Panc1 (cell line): ENCODE measurements at regions not wholly inside any gene's neighbourhood (a gene's known extent, or its start where the extent isn't known, plus 50 kb on each side); places are given as distances from the start of the nearest gene placed in this dataset.
"Not testable (repeated sequence)": the region's sequence is repeated elsewhere in the genome, so short reads cannot be mapped to it uniquely, and the experiment has no call there.

Experiments used
- ATAC-seq: fragments of 200-7000 bp; cut with Tn5 transposase; 2 replicates; pipeline ENCODE4 v1.9.1; 2020; ENCODE audit warnings: mild to moderate bottlenecking, moderate library complexity
- BruUV-seq: library from RNA; stranded (reverse); fragments of 400-500 nt; replicated peaks from 2 replicates; lab custom pipeline; 2021; lab: Mats Ljungman, UMichigan
- CTCF ChIA-PET: fragments of 300-600 bp; sonication (Branson Sonifier 250); formaldehyde crosslinking; loops from one replicate; lab custom pipeline; 2022; ENCODE audit warnings: antibody characterized with exemption; lab: Charles Lee
- POLR2A ChIA-PET: fragments of 300-600 bp; sonication (Branson Sonifier 250); formaldehyde crosslinking; loops from one replicate; lab custom pipeline; 2022; ENCODE audit warnings: antibody characterized with exemption; lab: Charles Lee
- DNase-seq: peaks from one replicate; pipeline ENCODE4 v3.0.0-alpha.2; 2010; ENCODE audit warnings: low read depth, low spot score
- H3K27ac ChIP-seq: 2 replicates; pipeline ENCODE4 v1.5.1; 2011; ENCODE audit warnings: mild to moderate bottlenecking, low read length, inconsistent platforms
- H3K27me3 ChIP-seq: fragments of 200-500 bp; sonication (Bioruptor generic); 2 replicates; pipeline ENCODE4 v1.6.0; 2014; ENCODE audit warnings: low read length, inconsistent platforms; ENCODE audit not compliant: control insufficient read depth, insufficient read depth
- H3K36me3 ChIP-seq: fragments of 200-500 bp; sonication (Bioruptor generic); 2 replicates; pipeline ENCODE4 v1.5.1; 2014; ENCODE audit warnings: inconsistent platforms, mild to moderate bottlenecking, low read length, moderate library complexity; ENCODE audit not compliant: control insufficient read depth, insufficient read depth
- H3K4me1 ChIP-seq: 2 replicates; pipeline ENCODE4 v1.5.1; 2011; ENCODE audit warnings: inconsistent platforms, mild to moderate bottlenecking, low read length, moderate library complexity; ENCODE audit not compliant: control insufficient read depth, insufficient read depth
- H3K4me3 ChIP-seq, 2 experiments: 2 replicates each; pipeline ENCODE4 v1.5.1; 2011 to 2012; ENCODE audit warnings: low read depth in 2 of 2, low read length in 2 of 2, mild to moderate bottlenecking in 2 of 2, inconsistent platforms in 1 of 2, moderate library complexity in 1 of 2
- H3K9me3 ChIP-seq: fragments of 200-500 bp; sonication (Bioruptor generic); 2 replicates; pipeline ENCODE4 v1.5.1; 2014; ENCODE audit warnings: low read depth, mild to moderate bottlenecking, inconsistent platforms, low read length, moderate library complexity; ENCODE audit not compliant: control insufficient read depth, insufficient read depth
- CTCF ChIP-seq: fragments of 450-650 bp; IDR thresholded peaks from 2 replicates; pipeline ENCODE4 v1.5.1; 2017; ENCODE audit warnings: mild to moderate bottlenecking
- POLR2AphosphoS5 ChIP-seq: IDR thresholded peaks from 2 replicates; pipeline ENCODE4 v1.6.1; 2012; ENCODE audit warnings: mild to moderate bottlenecking, low read depth, low read length, moderate library complexity
- SIN3A ChIP-seq: IDR thresholded peaks from 2 replicates; pipeline ENCODE4 v1.6.1; 2012; ENCODE audit warnings: low read depth, mild to moderate bottlenecking, low read length, moderate library complexity, borderline replicate concordance; ENCODE audit not compliant: insufficient read depth
- TCF7L2 ChIP-seq: IDR thresholded peaks from 2 replicates; pipeline ENCODE4 v1.6.1; 2011; ENCODE audit warnings: mild to moderate bottlenecking, low read depth, low read length, inconsistent platforms
- in situ Hi-C: cut with HindIII; loops from 2 replicates; pipeline ENCODE4 v1.10.0; 2016; ENCODE audit warnings: low sequenced_read_pairs, low pct_unique_long_range_greater_than_20kb
- intact Hi-C: fragments of 100-400 bp; cut with micrococcal nuclease; formaldehyde crosslinking; loops from one replicate; pipeline ENCODE4 v1.10.0; 2022; ENCODE audit not compliant: unreplicated experiment
- TF ChIP-seq, protein P1 (sequence below), 2 experiments: IDR thresholded peaks; 2 replicates each; pipeline ENCODE4 v1.6.1; 2011 to 2012; ENCODE audit warnings: low read depth in 2 of 2, control low read depth in 1 of 2, low read length in 1 of 2, mild to moderate bottlenecking in 1 of 2, moderate library complexity in 1 of 2; ENCODE audit not compliant: insufficient read depth in 1 of 2

DNA sequence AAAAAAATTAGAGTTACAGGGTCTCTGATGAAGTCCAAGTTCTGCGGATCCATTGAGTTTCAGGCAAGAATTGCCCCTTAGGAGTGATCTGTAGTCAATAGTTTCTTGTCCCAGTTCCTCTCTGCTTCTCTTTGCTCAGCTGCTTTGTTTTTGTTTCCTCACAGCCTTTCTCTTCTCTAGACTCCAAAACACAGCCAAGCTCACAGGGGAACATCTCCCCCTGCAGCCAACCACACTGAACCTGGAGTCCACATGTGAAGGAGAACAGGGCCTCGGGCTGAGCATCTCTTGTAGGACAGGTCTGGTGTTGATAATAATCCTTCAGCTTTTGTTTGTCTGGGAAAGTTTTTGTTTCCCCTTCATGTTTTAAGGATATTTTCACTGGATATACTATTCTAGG is 202.6 kb upstream of the ATP10A start:
- CTCF ChIA-PET: no interaction called here
- in situ Hi-C loops (no loop called here), intact Hi-C loops (no loop called here)
- no peak for DNase-seq
- H3K4me1 ChIP-seq: no peaks in the 10 kb centered on the region
- POLR2A ChIA-PET: no interaction called here
- no peak overlapping the region for H3K4me3 ChIP-seq
- no TSS peak for BruUV-seq
- ATAC-seq: no peak
- H3K9me3 ChIP-seq: no peaks in the 10 kb centered on the region
- no peaks in the 10 kb centered on the region; the same call in 1 of the 2 replicates for H3K27me3 ChIP-seq
- no peak overlapping the region for H3K27ac ChIP-seq
- H3K36me3 ChIP-seq: no peaks in the 10 kb centered on the region
- TF ChIP-seq SIN3A: no peak
- TF ChIP-seq CTCF: no peak
- TF ChIP-seq POLR2AphosphoS5: no peak
- no peak for TF ChIP-seq TCF7L2
- TF ChIP-seq, protein P1, sequence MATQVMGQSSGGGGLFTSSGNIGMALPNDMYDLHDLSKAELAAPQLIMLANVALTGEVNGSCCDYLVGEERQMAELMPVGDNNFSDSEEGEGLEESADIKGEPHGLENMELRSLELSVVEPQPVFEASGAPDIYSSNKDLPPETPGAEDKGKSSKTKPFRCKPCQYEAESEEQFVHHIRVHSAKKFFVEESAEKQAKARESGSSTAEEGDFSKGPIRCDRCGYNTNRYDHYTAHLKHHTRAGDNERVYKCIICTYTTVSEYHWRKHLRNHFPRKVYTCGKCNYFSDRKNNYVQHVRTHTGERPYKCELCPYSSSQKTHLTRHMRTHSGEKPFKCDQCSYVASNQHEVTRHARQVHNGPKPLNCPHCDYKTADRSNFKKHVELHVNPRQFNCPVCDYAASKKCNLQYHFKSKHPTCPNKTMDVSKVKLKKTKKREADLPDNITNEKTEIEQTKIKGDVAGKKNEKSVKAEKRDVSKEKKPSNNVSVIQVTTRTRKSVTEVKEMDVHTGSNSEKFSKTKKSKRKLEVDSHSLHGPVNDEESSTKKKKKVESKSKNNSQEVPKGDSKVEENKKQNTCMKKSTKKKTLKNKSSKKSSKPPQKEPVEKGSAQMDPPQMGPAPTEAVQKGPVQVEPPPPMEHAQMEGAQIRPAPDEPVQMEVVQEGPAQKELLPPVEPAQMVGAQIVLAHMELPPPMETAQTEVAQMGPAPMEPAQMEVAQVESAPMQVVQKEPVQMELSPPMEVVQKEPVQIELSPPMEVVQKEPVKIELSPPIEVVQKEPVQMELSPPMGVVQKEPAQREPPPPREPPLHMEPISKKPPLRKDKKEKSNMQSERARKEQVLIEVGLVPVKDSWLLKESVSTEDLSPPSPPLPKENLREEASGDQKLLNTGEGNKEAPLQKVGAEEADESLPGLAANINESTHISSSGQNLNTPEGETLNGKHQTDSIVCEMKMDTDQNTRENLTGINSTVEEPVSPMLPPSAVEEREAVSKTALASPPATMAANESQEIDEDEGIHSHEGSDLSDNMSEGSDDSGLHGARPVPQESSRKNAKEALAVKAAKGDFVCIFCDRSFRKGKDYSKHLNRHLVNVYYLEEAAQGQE (IDR thresholded peaks at IDR 0.05; ENCODE audit: insufficient read depth in 1 of 2, low read depth in 2 of 2, low read length in 1 of 2): no peak

GRCh38 chr15:26061248-26061647 is 198.1 kb upstream of the ATP10A start:
- Histone ChIP-seq H3K36me3 (no peaks in the 10 kb centered on the region), H3K4me3 (no peak overlapping the region), H3K4me1 (no peaks in the 10 kb centered on the region), H3K27ac (no peak overlapping the region), H3K27me3 (no peaks in the 10 kb centered on the region; the same call in 1 of the 2 replicates), H3K9me3 (no peaks in the 10 kb centered on the region)
- ATAC-seq (no peak), DNase-seq (no peak)
- ChIA-PET CTCF (no interaction called here), POLR2A (no interaction called here)
- intact Hi-C loops (no loop called here), in situ Hi-C loops (no loop called here)
- no TSS peak for BruUV-seq
- no peak for TF ChIP-seq TCF7L2
- no peak for TF ChIP-seq SIN3A
- TF ChIP-seq, protein P1 (IDR thresholded peaks at IDR 0.05; ENCODE audit: insufficient read depth in 1 of 2, low read depth in 2 of 2, low read length in 1 of 2): no peak
- TF ChIP-seq CTCF: no peak
- no peak for TF ChIP-seq POLR2AphosphoS5

- CTCF ChIA-PET, H3K4me3 ChIP-seq, H3K9me3 ChIP-seq, H3K36me3 ChIP-seq, H3K27me3 ChIP-seq, BruUV-seq, DNase-seq, H3K27ac ChIP-seq, ATAC-seq, H3K4me1 ChIP-seq, intact Hi-C loops, in situ Hi-C loops, POLR2A ChIA-PET: not testable (repeated sequence)
Measured at GRCh38 chr15:26056766-26057165, 193.6 kb upstream of the ATP10A start.
